Spleen (tissue), 11 donors: ENCODE measurements at regions not wholly inside any gene's neighbourhood (a gene's known extent, or its start where the extent isn't known, plus 50 kb on each side); places are given as distances from the start of the nearest gene placed in this dataset.

Experiments
- DNase-seq: peaks from one replicate; pipeline ENCODE4 v3.0.0-alpha.2; 2020
- H3K27ac ChIP-seq, 8 donors: fragments of 200-600 bp; sonication (generic) in 7 of 8; 1 replicate in 4 of 8; 2 replicates in 4 of 8; pipeline versions ENCODE4 v1.5.0 to v1.8.0; 2016 to 2021; ENCODE audit warnings: inconsistent platforms in 4 of 8, mild to moderate bottlenecking in 4 of 8, moderate library complexity in 1 of 8
- H3K27me3 ChIP-seq, 7 donors: fragments of 200-600 bp; sonication (generic) in 6 of 7; replicated peaks in 1 of 7; 1 replicate in 4 of 7; 2 replicates in 3 of 7; pipeline versions ENCODE4 v1.5.0 to v1.8.0; 2016 to 2021; ENCODE audit warnings: inconsistent platforms in 3 of 7, mild to moderate bottlenecking in 1 of 7
- H3K36me3 ChIP-seq, 6 donors: fragments of 200-600 bp; sonication (generic) in 5 of 6; 1 replicate in 4 of 6; 2 replicates in 2 of 6; pipeline versions ENCODE4 v1.5.0 to v1.8.0; 2016 to 2021; ENCODE audit warnings: inconsistent platforms in 2 of 6
- H3K4me1 ChIP-seq, 6 donors: fragments of 200-600 bp; sonication (generic) in 5 of 6; 1 replicate in 3 of 6; 2 replicates in 3 of 6; pipeline versions ENCODE4 v1.5.0 to v1.8.0; 2016 to 2021; ENCODE audit warnings: inconsistent platforms in 3 of 6
- H3K4me3 ChIP-seq, 8 donors: fragments of 200-600 bp; sonication (generic) in 7 of 8; 1 replicate in 4 of 8; 2 replicates in 4 of 8; pipeline versions ENCODE4 v1.5.0 to v1.8.0; 2016 to 2021; ENCODE audit warnings: inconsistent platforms in 4 of 8, mild to moderate bottlenecking in 4 of 8, moderate library complexity in 2 of 8
- H3K9me3 ChIP-seq, 8 donors: fragments of 200-600 bp; sonication (generic) in 7 of 8; 1 replicate in 4 of 8; 2 replicates in 4 of 8; pipeline versions ENCODE4 v1.5.0 to v1.8.0; 2016 to 2021; ENCODE audit warnings: inconsistent platforms in 4 of 8
- POLR2A ChIP-seq, 3 donors: fragments of 450-650 bp; IDR thresholded peaks; one replicate each; pipeline ENCODE4 v1.5.1; 2017; ENCODE audit warnings: antibody characterized with exemption in 3 of 3, mild to moderate bottlenecking in 1 of 3
- POLR2AphosphoS5 ChIP-seq, 3 donors: sonication (generic); formaldehyde crosslinking; IDR thresholded peaks; one replicate each; pipeline ENCODE4 v1.5.1; 2017; ENCODE audit warnings: antibody characterized with exemption in 3 of 3
- WGBS, 5 donors: extraction: QIAGEN DNeasy Blood & Tissue Kit in 3 of 5; methylation state at CpG; one replicate each; pipeline versions ENCODE4 v1.1.5 to v1.1.7; 2013 to 2018; 5-methylcytosine and 5-hydroxymethylcytosine counted together
- intact Hi-C: fragments of 100-400 bp; cut with DNase I; formaldehyde crosslinking; loops from one replicate; pipeline ENCODE4 v1.15.0; 2023; ENCODE audit warnings: low total_unique reads
- TF ChIP-seq, protein P1 (sequence below), 11 experiments: fragments of 200-600 bp in 7 of 11; fragments of 450-650 bp in 4 of 11; sonication (generic) in 4 of 11; IDR thresholded peaks in 8 of 11; conservative IDR thresholded peaks in 3 of 11; 1 replicate in 7 of 11; 2 replicates in 4 of 11; pipeline versions ENCODE4 v1.4.0 to v1.8.0; 2016 to 2021; ENCODE audit warnings: antibody characterized with exemption in 11 of 11, inconsistent platforms in 4 of 11, mild to moderate bottlenecking in 1 of 11
- donor health status: healthy with polysubstance abuse.
- donor health status: DM: no; HTN: no; CAD: no; lungs with moderate emphysema.
- donor health status: DM: no; HTN: no; CAD: no.
- donor health status: Bipolar disorder and iron deficiency.
- donor health status: healthy.
- donor health status: DM: no; HTN: no; CAD: no.
- donor health status: DM: yes; HTN: yes; CAD: no.

DNA sequence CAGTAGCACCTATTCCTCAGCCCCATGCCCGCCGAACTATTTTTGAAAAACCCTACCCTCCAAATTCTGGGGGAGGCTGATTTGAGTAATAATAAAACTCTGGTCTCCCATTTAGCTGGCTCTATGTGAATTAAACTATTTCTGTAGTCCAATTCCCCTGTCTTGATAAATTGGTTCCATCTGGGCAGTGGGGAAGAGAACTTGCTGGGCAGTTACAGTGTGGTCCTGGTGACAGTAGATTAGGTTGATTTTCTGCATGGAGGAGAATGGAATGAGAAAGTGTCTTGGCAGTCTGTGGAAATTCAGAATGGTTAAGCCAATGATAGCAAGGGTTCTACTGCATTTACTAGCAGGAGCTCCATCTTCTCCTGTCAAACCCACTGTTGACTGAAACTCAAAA, 95.0 kb downstream of the SPP2 start:
- H3K36me3 ChIP-seq: no peaks in the 10 kb centered on the region
- H3K27ac ChIP-seq: no peak overlapping the region
- peaks cover 12 to 24% (median 19%) of the 10 kb centered on the region in 6 donors for H3K4me1 ChIP-seq
- no peak for TF ChIP-seq POLR2AphosphoS5 (IDR thresholded peaks at IDR 0.05)
- TF ChIP-seq, protein P1, sequence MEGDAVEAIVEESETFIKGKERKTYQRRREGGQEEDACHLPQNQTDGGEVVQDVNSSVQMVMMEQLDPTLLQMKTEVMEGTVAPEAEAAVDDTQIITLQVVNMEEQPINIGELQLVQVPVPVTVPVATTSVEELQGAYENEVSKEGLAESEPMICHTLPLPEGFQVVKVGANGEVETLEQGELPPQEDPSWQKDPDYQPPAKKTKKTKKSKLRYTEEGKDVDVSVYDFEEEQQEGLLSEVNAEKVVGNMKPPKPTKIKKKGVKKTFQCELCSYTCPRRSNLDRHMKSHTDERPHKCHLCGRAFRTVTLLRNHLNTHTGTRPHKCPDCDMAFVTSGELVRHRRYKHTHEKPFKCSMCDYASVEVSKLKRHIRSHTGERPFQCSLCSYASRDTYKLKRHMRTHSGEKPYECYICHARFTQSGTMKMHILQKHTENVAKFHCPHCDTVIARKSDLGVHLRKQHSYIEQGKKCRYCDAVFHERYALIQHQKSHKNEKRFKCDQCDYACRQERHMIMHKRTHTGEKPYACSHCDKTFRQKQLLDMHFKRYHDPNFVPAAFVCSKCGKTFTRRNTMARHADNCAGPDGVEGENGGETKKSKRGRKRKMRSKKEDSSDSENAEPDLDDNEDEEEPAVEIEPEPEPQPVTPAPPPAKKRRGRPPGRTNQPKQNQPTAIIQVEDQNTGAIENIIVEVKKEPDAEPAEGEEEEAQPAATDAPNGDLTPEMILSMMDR (IDR thresholded peaks at IDR 0.05 in 8 of 11, conservative IDR thresholded peaks at IDR 0.05 in 3 of 11): no peak
- no peak for TF ChIP-seq POLR2A (IDR thresholded peaks at IDR 0.05)
- H3K9me3 ChIP-seq: no peaks in the 10 kb centered on the region
- no peak for DNase-seq
- H3K27me3 ChIP-seq: no peaks in the 10 kb centered on the region
- no peak overlapping the region for H3K4me3 ChIP-seq
- intact Hi-C loops: no loop called here
- 71 to 98% (median 97%) methylated on average over 2 of the region's 2 CpGs for WGBS, 5 donors

DNA sequence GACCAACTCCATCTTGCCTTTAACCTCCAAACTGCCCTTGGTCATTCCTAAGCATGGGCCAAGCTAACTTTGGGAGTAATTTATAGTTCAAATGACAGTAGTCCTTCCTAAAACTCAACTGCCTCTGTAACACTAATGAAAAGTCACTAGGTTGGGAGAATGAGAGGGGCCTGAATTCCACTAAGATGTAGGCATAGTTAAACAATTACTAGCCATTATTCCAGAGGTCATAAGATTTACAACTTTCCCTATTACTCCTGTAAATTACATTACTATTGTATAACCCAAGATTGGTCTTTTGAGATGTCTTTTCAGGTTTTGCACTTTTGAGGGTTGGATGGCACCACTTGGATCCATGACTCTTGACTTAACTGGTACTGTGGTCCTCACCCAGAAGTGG, 94.6 kb downstream of the SPP2 start:
- intact Hi-C loops: no loop called here
- H3K36me3 ChIP-seq: no peaks in the 10 kb centered on the region
- no peak for DNase-seq
- H3K4me1 ChIP-seq: peaks cover 12 to 24% (median 19%) of the 10 kb centered on the region in 6 donors
- H3K27ac ChIP-seq: no peak overlapping the region
- no peak overlapping the region for H3K4me3 ChIP-seq
- H3K27me3 ChIP-seq: no peaks in the 10 kb centered on the region
- no peaks in the 10 kb centered on the region for H3K9me3 ChIP-seq
- no peak for TF ChIP-seq POLR2AphosphoS5 (IDR thresholded peaks at IDR 0.05)
- TF ChIP-seq, protein P1 (IDR thresholded peaks at IDR 0.05 in 8 of 11, conservative IDR thresholded peaks at IDR 0.05 in 3 of 11): no peak
- no peak for TF ChIP-seq POLR2A (IDR thresholded peaks at IDR 0.05)

DNA sequence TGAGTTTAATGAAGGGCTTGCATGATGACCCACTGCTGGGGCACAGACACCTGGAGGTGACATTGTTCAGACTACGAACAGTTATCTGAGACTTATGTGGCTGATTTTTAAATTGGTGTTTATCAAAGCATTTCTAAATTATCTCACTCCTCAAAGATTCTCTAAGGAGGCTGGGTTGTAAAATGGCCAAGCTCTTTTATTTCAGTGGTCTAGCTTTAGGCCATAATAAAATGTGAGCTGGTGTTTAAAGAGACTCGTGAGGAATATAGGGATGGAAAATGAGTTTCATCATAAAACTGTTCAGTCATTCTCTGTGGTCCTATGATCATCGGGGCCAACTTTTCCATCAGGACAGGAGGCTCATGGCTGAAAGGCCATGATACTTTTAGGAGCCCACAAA, 93.4 kb downstream of the SPP2 start:
- Histone ChIP-seq H3K27me3 (no peaks in the 10 kb centered on the region), H3K9me3 (no peaks in the 10 kb centered on the region), H3K36me3 (no peaks in the 10 kb centered on the region), H3K4me1 (peaks cover 12 to 24% (median 19%) of the 10 kb centered on the region in 6 donors), H3K27ac (no peak overlapping the region), H3K4me3 (no peak overlapping the region)
- no peak for DNase-seq
- WGBS, 5 donors: 91 to 99% (median 92%) methylated on average over 3 of the region's 3 CpGs
- TF ChIP-seq, protein P1 (IDR thresholded peaks at IDR 0.05 in 8 of 11, conservative IDR thresholded peaks at IDR 0.05 in 3 of 11): no peak
- intact Hi-C loops: no loop called here

GRCh38 chr2:234142530-234142929, 92.0 kb downstream of the SPP2 start:
- TF ChIP-seq, protein P1 (IDR thresholded peaks at IDR 0.05 in 8 of 11, conservative IDR thresholded peaks at IDR 0.05 in 3 of 11): no peak
- TF ChIP-seq POLR2A (IDR thresholded peaks at IDR 0.05) (no peak), POLR2AphosphoS5 (IDR thresholded peaks at IDR 0.05) (no peak)
- no peaks in the 10 kb centered on the region for H3K27me3 ChIP-seq
- H3K9me3 ChIP-seq: no peaks in the 10 kb centered on the region
- H3K4me1 ChIP-seq: peaks cover 12 to 19% (median 16%) of the 10 kb centered on the region in 6 donors
- intact Hi-C loops: no loop called here
- H3K36me3 ChIP-seq: no peaks in the 10 kb centered on the region
- DNase-seq: no peak
- H3K27ac ChIP-seq: no peak overlapping the region
- H3K4me3 ChIP-seq: no peak overlapping the region
- WGBS, 5 donors: 94 to 98% (median 96%) methylated on average over 3 of the region's 3 CpGs
